ENCODE measurements at regions not wholly inside any gene's neighbourhood (a gene's known extent, or its start where the extent isn't known, plus 50 kb on each side); places are given as distances from the start of the nearest gene placed in this dataset.

DNA sequence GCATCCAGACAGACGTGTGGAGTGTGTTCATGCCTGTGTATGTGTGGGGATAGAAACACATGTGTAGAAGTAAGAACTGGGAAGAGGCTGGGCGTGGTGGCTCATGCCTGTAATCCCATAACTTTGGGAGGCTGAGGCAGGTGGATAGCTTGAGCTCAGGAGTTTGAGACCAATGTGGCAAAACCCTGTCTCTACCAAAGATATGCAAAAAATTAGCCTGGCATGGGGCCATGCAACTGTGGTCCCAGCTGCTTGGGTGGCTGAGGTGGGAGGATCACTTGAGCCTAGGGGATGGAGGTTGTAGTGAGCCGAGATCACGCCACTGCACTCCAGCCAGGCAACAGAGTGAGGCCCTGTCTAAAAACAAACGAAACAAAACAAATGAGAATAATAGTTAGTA is 1166.6 kb downstream of the TBC1D22A start:
- ChIA-PET POLR2A (no interaction called here), CTCF (no interaction called here), RAD21 (ENCODE audit: low non-redundant PET in 1 of 2, low total read pairs in 2 of 2, uncharacterized antibody in 2 of 2, unreplicated experiment in 2 of 2) (no interaction called here)
- Histone ChIP-seq H4K20me1 (ENCODE audit: insufficient read depth) (no peaks in the 10 kb centered on the region), H3K27me3 (ENCODE audit: insufficient read depth, low read length) (no peaks in the 10 kb centered on the region), H3K4me2 (ENCODE audit: low read length) (no peak overlapping the region), H3K4me3 (replicated peaks in 1 of 2; ENCODE audit: low read depth in 1 of 2, low read length in 2 of 2) (no peak overlapping the region), H3K4me1 (ENCODE audit: control insufficient read depth in 1 of 2, insufficient read depth in 2 of 2, low read length in 2 of 2) (no peaks in the 10 kb centered on the region), H2AFZ (ENCODE audit: low read depth, low read length, poor library complexity, severe bottlenecking) (no peak overlapping the region), H3K79me2 (ENCODE audit: insufficient read depth, low read length) (no peaks in the 10 kb centered on the region), H3K9ac (ENCODE audit: low read length) (no peak overlapping the region), H3K36me3 (ENCODE audit: control insufficient read depth in 1 of 2, insufficient read depth in 2 of 2, low read length in 2 of 2) (no peaks in the 10 kb centered on the region), H3K27ac (ENCODE audit: low read depth, low read length) (no peak overlapping the region), H3K9me2 (ENCODE audit: insufficient read depth) (no peaks in the 10 kb centered on the region), H3K9me3 (ENCODE audit: control insufficient read depth in 1 of 2, insufficient read depth in 1 of 2, low read depth in 1 of 2, low read length in 2 of 2) (peaks cover 3 to 17% of the 10 kb centered on the region in 2 experiments; a peak in 2 of 4 replicates)
- ATAC-seq (no peak), DNase-seq (ENCODE audit: low read depth, low spot score) (no peak)
- intact Hi-C loops (cut with micrococcal nuclease), result no loop called here
- TF ChIP-seq YY1 (IDR thresholded peaks at IDR 0.05; ENCODE audit: extremely low read depth, insufficient replicate concordance, low read depth, low read length) (no peak), SIN3A (IDR thresholded peaks at IDR 0.05; ENCODE audit: low read depth) (no peak)
- no TSS peak for BruUV-seq (replicated peaks)

DNA sequence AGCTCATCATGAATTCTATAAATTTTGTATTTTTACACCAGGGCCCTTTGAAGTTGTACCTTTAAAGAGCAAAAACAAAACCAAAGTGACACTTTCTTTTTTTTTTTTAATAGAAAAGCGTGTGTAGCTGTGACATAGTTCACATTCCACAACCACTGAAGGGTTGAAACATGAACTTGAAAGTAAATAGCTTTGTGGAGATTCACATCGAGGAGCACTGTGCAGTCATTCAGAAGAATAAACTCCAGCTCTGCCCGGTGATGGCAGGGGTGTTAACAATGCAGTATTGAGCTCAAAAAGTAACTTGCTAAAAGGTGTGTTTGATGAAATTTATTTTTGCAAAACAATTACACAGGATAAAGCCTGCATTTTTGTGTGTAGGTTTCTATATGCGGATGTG is 1166.2 kb downstream of the TBC1D22A start:
- Histone ChIP-seq H3K27ac (ENCODE audit: low read depth, low read length) (no peak overlapping the region), H3K9me2 (ENCODE audit: insufficient read depth) (no peaks in the 10 kb centered on the region), H3K4me2 (ENCODE audit: low read length) (no peak overlapping the region), H3K4me1 (ENCODE audit: control insufficient read depth in 1 of 2, insufficient read depth in 2 of 2, low read length in 2 of 2) (no peaks in the 10 kb centered on the region), H3K27me3 (ENCODE audit: insufficient read depth, low read length) (no peaks in the 10 kb centered on the region), H4K20me1 (ENCODE audit: insufficient read depth) (no peaks in the 10 kb centered on the region), H3K9ac (ENCODE audit: low read length) (no peak overlapping the region), H3K9me3 (ENCODE audit: control insufficient read depth in 1 of 2, insufficient read depth in 1 of 2, low read depth in 1 of 2, low read length in 2 of 2) (peaks cover 7 to 22% of the 10 kb centered on the region in 2 experiments; a peak in 1 of 4 replicates), H3K79me2 (ENCODE audit: insufficient read depth, low read length) (no peaks in the 10 kb centered on the region), H3K4me3 (replicated peaks in 1 of 2; ENCODE audit: low read depth in 1 of 2, low read length in 2 of 2) (no peak overlapping the region), H2AFZ (ENCODE audit: low read depth, low read length, poor library complexity, severe bottlenecking) (no peak overlapping the region), H3K36me3 (ENCODE audit: control insufficient read depth in 1 of 2, insufficient read depth in 2 of 2, low read length in 2 of 2) (no peaks in the 10 kb centered on the region)
- ATAC-seq (no peak), DNase-seq (ENCODE audit: low read depth, low spot score) (no peak)
- BruUV-seq (replicated peaks), result no TSS peak
- ChIA-PET RAD21 (ENCODE audit: low non-redundant PET in 1 of 2, low total read pairs in 2 of 2, uncharacterized antibody in 2 of 2, unreplicated experiment in 2 of 2) (no interaction called here), POLR2A (no interaction called here), CTCF (no interaction called here)
- TF ChIP-seq, protein P1, sequence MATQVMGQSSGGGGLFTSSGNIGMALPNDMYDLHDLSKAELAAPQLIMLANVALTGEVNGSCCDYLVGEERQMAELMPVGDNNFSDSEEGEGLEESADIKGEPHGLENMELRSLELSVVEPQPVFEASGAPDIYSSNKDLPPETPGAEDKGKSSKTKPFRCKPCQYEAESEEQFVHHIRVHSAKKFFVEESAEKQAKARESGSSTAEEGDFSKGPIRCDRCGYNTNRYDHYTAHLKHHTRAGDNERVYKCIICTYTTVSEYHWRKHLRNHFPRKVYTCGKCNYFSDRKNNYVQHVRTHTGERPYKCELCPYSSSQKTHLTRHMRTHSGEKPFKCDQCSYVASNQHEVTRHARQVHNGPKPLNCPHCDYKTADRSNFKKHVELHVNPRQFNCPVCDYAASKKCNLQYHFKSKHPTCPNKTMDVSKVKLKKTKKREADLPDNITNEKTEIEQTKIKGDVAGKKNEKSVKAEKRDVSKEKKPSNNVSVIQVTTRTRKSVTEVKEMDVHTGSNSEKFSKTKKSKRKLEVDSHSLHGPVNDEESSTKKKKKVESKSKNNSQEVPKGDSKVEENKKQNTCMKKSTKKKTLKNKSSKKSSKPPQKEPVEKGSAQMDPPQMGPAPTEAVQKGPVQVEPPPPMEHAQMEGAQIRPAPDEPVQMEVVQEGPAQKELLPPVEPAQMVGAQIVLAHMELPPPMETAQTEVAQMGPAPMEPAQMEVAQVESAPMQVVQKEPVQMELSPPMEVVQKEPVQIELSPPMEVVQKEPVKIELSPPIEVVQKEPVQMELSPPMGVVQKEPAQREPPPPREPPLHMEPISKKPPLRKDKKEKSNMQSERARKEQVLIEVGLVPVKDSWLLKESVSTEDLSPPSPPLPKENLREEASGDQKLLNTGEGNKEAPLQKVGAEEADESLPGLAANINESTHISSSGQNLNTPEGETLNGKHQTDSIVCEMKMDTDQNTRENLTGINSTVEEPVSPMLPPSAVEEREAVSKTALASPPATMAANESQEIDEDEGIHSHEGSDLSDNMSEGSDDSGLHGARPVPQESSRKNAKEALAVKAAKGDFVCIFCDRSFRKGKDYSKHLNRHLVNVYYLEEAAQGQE (IDR thresholded peaks at IDR 0.05; ENCODE audit: low read depth), result no peak
- TF ChIP-seq POLR2A (IDR thresholded peaks at IDR 0.05; ENCODE audit: borderline replicate concordance, extremely low read depth, insufficient read depth, insufficient read length), result no peak
- no peak for TF ChIP-seq TCF7L2 (IDR thresholded peaks at IDR 0.05; ENCODE audit: borderline replicate concordance, extremely low read depth, insufficient read depth, insufficient read length)
- TF ChIP-seq, protein P2, sequence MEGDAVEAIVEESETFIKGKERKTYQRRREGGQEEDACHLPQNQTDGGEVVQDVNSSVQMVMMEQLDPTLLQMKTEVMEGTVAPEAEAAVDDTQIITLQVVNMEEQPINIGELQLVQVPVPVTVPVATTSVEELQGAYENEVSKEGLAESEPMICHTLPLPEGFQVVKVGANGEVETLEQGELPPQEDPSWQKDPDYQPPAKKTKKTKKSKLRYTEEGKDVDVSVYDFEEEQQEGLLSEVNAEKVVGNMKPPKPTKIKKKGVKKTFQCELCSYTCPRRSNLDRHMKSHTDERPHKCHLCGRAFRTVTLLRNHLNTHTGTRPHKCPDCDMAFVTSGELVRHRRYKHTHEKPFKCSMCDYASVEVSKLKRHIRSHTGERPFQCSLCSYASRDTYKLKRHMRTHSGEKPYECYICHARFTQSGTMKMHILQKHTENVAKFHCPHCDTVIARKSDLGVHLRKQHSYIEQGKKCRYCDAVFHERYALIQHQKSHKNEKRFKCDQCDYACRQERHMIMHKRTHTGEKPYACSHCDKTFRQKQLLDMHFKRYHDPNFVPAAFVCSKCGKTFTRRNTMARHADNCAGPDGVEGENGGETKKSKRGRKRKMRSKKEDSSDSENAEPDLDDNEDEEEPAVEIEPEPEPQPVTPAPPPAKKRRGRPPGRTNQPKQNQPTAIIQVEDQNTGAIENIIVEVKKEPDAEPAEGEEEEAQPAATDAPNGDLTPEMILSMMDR (IDR thresholded peaks at IDR 0.05 in 2 of 3, conservative IDR thresholded peaks at IDR 0.05 in 1 of 3; ENCODE audit: borderline replicate concordance in 1 of 3, insufficient read depth in 1 of 3, low read depth in 2 of 3, low read length in 2 of 3), result no peak
- TF ChIP-seq, protein P3, sequence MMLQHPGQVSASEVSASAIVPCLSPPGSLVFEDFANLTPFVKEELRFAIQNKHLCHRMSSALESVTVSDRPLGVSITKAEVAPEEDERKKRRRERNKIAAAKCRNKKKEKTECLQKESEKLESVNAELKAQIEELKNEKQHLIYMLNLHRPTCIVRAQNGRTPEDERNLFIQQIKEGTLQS (IDR thresholded peaks at IDR 0.05), result no peak
- TF ChIP-seq ZNF274 (IDR thresholded peaks at IDR 0.05; ENCODE audit: low read depth, low read length), result no peak
- TF ChIP-seq JUND (IDR thresholded peaks at IDR 0.05), result no peak
- no peak for TF ChIP-seq YY1 (IDR thresholded peaks at IDR 0.05; ENCODE audit: extremely low read depth, insufficient replicate concordance, low read depth, low read length)
- intact Hi-C loops (cut with micrococcal nuclease), result no loop called here
